ENCODE measurements at regions not wholly inside any gene's neighbourhood (a gene's known extent, or its start where the extent isn't known, plus 50 kb on each side); places are given as distances from the start of the nearest gene placed in this dataset.

GRCh38 chr17:14748036-14748710, 447.3 kb downstream of the HS3ST3B1 start:
- no peaks in the 10 kb centered on the region for H3K9me3 ChIP-seq
- intact Hi-C loops (cut with micrococcal nuclease; ENCODE audit: unreplicated experiment), result no loop called here
- H3K4me3 ChIP-seq (ENCODE audit: low read depth, low read length), result no peak overlapping the region
- Mint-ChIP-seq H3K27ac (ENCODE audit: unreplicated experiment) (no peak overlapping the region), H3K36me3 (ENCODE audit: insufficient read depth, unreplicated experiment) (no peaks in the 10 kb centered on the region), H3K27me3 (ENCODE audit: insufficient read depth, unreplicated experiment) (no peaks in the 10 kb centered on the region), H3K4me1 (ENCODE audit: low read depth, unreplicated experiment) (no peaks in the 10 kb centered on the region), H3K9me3 (ENCODE audit: unreplicated experiment) (no peaks in the 10 kb centered on the region), H3K4me3 (ENCODE audit: unreplicated experiment) (no peak overlapping the region)
- ChIA-PET CTCF (no interaction called here), POLR2A (no interaction called here)
- DNase-seq, result no peak
- H3K27me3 ChIP-seq (replicated peaks; ENCODE audit: control insufficient read depth, insufficient read depth, low read length), result no peaks in the 10 kb centered on the region
- TF ChIP-seq CTCF (IDR thresholded peaks at IDR 0.05; ENCODE audit: insufficient read depth in 1 of 2, low read depth in 1 of 2, low read length in 1 of 2, severe bottlenecking in 1 of 2, unreplicated experiment in 1 of 2), result no peak
- no peaks in the 10 kb centered on the region for H3K4me1 ChIP-seq
- no peaks in the 10 kb centered on the region for H3K36me3 ChIP-seq (ENCODE audit: control insufficient read depth, insufficient read depth, low read length)
- BruUV-seq (replicated peaks), result no TSS peak

GRCh38 chr17:14747603-14747950, 446.7 kb downstream of the HS3ST3B1 start:
- H3K9me3 Mint-ChIP-seq (ENCODE audit: unreplicated experiment), result no peaks in the 10 kb centered on the region
- BruUV-seq (replicated peaks), result no TSS peak
- DNase-seq, result no peak
- Histone ChIP-seq H3K27me3 (replicated peaks; ENCODE audit: control insufficient read depth, insufficient read depth, low read length) (no peaks in the 10 kb centered on the region), H3K4me1 (no peaks in the 10 kb centered on the region), H3K9me3 (no peaks in the 10 kb centered on the region), H3K4me3 (ENCODE audit: low read depth, low read length) (no peak overlapping the region), H3K36me3 (ENCODE audit: control insufficient read depth, insufficient read depth, low read length) (no peaks in the 10 kb centered on the region)
- ChIA-PET POLR2A (no interaction called here), CTCF (no interaction called here)
- no peak for TF ChIP-seq CTCF (IDR thresholded peaks at IDR 0.05; ENCODE audit: insufficient read depth in 1 of 2, low read depth in 1 of 2, low read length in 1 of 2, severe bottlenecking in 1 of 2, unreplicated experiment in 1 of 2)
- H3K4me1 Mint-ChIP-seq (ENCODE audit: low read depth, unreplicated experiment), result no peaks in the 10 kb centered on the region
- no peaks in the 10 kb centered on the region for H3K36me3 Mint-ChIP-seq (ENCODE audit: insufficient read depth, unreplicated experiment)
- no peak overlapping the region for H3K27ac Mint-ChIP-seq (ENCODE audit: unreplicated experiment)
- intact Hi-C loops (cut with micrococcal nuclease; ENCODE audit: unreplicated experiment), result no loop called here
- H3K4me3 Mint-ChIP-seq (ENCODE audit: unreplicated experiment), result no peak overlapping the region
- no peaks in the 10 kb centered on the region for H3K27me3 Mint-ChIP-seq (ENCODE audit: insufficient read depth, unreplicated experiment)

DNA sequence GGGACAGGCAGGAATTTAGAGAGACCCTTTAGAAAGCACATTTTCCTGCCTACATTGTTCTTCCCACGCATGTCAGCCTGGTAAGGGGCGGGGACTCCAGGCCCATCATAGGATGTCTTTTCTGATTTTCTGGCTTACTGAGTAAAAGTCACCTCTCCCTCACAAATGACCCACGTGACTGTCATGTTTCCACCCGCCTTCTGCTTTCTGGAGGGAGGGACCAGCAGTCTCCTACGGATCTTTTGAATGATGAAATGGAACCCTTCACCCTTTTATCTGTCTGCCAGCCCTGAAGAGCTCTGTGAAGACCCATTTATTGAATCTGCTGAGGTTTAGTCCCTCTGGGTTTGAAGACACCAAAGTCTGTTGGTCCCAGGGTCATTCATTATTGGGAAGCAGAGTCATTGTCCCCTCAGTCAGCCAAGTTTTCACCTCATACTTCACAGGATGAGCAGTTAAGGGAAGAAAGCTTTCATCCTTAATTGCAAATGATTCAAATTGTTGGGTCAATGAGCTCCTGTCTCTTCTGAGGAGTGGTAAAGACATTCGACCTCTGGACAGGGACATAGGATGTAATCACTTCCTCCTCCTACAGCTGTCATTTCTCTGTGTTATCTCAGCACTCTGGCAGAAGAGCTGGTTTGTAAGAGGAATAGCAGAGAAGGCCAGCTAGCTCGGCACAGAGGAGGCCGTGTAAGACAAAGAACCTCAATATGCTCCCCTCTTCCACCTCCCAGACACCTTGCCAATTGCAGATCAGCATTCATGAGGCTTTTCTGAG, 446.1 kb downstream of the HS3ST3B1 start:
- intact Hi-C loops (cut with micrococcal nuclease; ENCODE audit: unreplicated experiment), result no loop called here
- ChIA-PET POLR2A (no interaction called here), CTCF (no interaction called here)
- no peaks in the 10 kb centered on the region for H3K9me3 ChIP-seq
- Mint-ChIP-seq H3K4me3 (ENCODE audit: unreplicated experiment) (no peak overlapping the region), H3K36me3 (ENCODE audit: insufficient read depth, unreplicated experiment) (no peaks in the 10 kb centered on the region), H3K27me3 (ENCODE audit: insufficient read depth, unreplicated experiment) (no peaks in the 10 kb centered on the region), H3K4me1 (ENCODE audit: low read depth, unreplicated experiment) (no peaks in the 10 kb centered on the region), H3K27ac (ENCODE audit: unreplicated experiment) (no peak overlapping the region), H3K9me3 (ENCODE audit: unreplicated experiment) (no peaks in the 10 kb centered on the region)
- no peak overlapping the region for H3K4me3 ChIP-seq (ENCODE audit: low read depth, low read length)
- no peaks in the 10 kb centered on the region for H3K4me1 ChIP-seq
- no peak for DNase-seq
- H3K27me3 ChIP-seq (replicated peaks; ENCODE audit: control insufficient read depth, insufficient read depth, low read length), result no peaks in the 10 kb centered on the region
- H3K36me3 ChIP-seq (ENCODE audit: control insufficient read depth, insufficient read depth, low read length), result no peaks in the 10 kb centered on the region
- BruUV-seq (replicated peaks), result no TSS peak
- no peak for TF ChIP-seq CTCF (IDR thresholded peaks at IDR 0.05; ENCODE audit: insufficient read depth in 1 of 2, low read depth in 1 of 2, low read length in 1 of 2, severe bottlenecking in 1 of 2, unreplicated experiment in 1 of 2)

Measured in Caco-2 (cell line).